Tibial artery (tissue), 4 donors: ENCODE measurements at regions not wholly inside any gene's neighbourhood (a gene's known extent, or its start where the extent isn't known, plus 50 kb on each side); places are given as distances from the start of the nearest gene placed in this dataset.

Experiments used
- DNase-seq, 2 donors: peaks; one replicate each; pipeline ENCODE4 v3.0.0-alpha.2; 2019
- H3K27ac ChIP-seq, 2 donors: fragments of 200-600 bp; sonication (generic) in 1 of 2; 1 replicate in 1 of 2; 2 replicates in 1 of 2; pipeline ENCODE4 v1.5.1; 2018 to 2019; ENCODE audit warnings: mild to moderate bottlenecking in 1 of 2
- H3K27me3 ChIP-seq, 2 donors: fragments of 200-600 bp; sonication (generic) in 1 of 2; one replicate each; pipeline versions ENCODE4 v1.5.1 to v1.6.0; 2016 to 2019
- H3K36me3 ChIP-seq, 3 donors: fragments of 200-600 bp; sonication (generic) in 2 of 3; one replicate each; pipeline ENCODE4 v1.5.1; 2016 to 2019; ENCODE audit warnings: mild to moderate bottlenecking in 2 of 3
- H3K4me1 ChIP-seq, 4 donors: fragments of 200-600 bp; sonication (generic) in 2 of 4; 1 replicate in 3 of 4; 2 replicates in 1 of 4; pipeline ENCODE4 v1.5.1; 2016 to 2019
- H3K4me3 ChIP-seq, 2 donors: fragments of 200-600 bp; sonication (generic) in 1 of 2; 1 replicate in 1 of 2; 2 replicates in 1 of 2; pipeline ENCODE4 v1.5.1; 2018 to 2019; ENCODE audit warnings: mild to moderate bottlenecking in 2 of 2
- H3K9me3 ChIP-seq, 3 donors: fragments of 200-600 bp; sonication (generic) in 1 of 3; one replicate each; pipeline ENCODE4 v1.5.1; 2016 to 2019
- intact Hi-C: fragments of 100-400 bp; cut with DNase I; formaldehyde crosslinking; loops from one replicate; pipeline ENCODE4 v1.15.0; 2023; ENCODE audit warnings: low total_unique reads
- TF ChIP-seq, protein P1 (sequence below), 2 experiments: fragments of 200-600 bp in 1 of 2; fragments of 450-650 bp in 1 of 2; IDR thresholded peaks; one replicate each; pipeline ENCODE4 v1.5.1; 2017 to 2019; ENCODE audit warnings: antibody characterized with exemption in 2 of 2, mild to moderate bottlenecking in 1 of 2, moderate library complexity in 1 of 2

DNA sequence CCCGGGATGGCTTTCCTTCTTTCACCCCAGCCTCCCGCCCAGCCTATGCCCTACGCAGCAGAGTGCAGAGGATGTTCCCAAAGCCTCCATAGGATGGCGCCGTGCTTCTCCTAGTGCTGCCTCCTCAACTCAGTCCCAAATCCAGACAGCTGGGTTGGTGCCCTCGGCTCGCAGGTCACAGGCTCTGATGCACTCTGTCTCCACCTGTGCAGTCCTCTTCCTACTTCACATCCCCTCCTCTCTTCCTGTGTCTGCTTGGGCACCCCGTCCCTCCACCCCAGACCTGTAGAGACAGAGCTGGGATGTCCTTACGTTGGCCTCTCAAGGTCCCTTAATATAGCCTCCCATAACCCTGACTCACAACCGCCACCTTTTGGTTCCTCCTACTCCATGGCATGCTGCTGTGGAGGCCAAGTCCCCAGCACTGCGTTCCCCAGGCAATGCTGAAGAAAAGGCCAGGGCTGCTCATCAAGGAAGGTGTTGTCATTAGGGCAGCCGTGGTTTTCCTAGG lies 314.4 kb downstream of the GADD45G start:
- intact Hi-C loops: no loop called here

GRCh38 chr9:89920131-89920530 lies 315.3 kb downstream of the GADD45G start:
- TF ChIP-seq, protein P1, sequence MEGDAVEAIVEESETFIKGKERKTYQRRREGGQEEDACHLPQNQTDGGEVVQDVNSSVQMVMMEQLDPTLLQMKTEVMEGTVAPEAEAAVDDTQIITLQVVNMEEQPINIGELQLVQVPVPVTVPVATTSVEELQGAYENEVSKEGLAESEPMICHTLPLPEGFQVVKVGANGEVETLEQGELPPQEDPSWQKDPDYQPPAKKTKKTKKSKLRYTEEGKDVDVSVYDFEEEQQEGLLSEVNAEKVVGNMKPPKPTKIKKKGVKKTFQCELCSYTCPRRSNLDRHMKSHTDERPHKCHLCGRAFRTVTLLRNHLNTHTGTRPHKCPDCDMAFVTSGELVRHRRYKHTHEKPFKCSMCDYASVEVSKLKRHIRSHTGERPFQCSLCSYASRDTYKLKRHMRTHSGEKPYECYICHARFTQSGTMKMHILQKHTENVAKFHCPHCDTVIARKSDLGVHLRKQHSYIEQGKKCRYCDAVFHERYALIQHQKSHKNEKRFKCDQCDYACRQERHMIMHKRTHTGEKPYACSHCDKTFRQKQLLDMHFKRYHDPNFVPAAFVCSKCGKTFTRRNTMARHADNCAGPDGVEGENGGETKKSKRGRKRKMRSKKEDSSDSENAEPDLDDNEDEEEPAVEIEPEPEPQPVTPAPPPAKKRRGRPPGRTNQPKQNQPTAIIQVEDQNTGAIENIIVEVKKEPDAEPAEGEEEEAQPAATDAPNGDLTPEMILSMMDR (IDR thresholded peaks at IDR 0.05): no peak
- intact Hi-C loops: no loop called here

More for the DNA sequence above, 314.4 kb downstream of the GADD45G start:
- H3K9me3 ChIP-seq: no peaks in the 10 kb centered on the region
- no peaks in the 10 kb centered on the region for H3K4me1 ChIP-seq
- H3K36me3 ChIP-seq: no peaks in the 10 kb centered on the region
- peaks cover 0 to 3% of the 10 kb centered on the region in 2 donors for H3K27me3 ChIP-seq
- DNase-seq: no peak
- TF ChIP-seq, protein P1 (IDR thresholded peaks at IDR 0.05): peak; percentile 11 to 14
- H3K27ac ChIP-seq: no peak overlapping the region
- no peak overlapping the region for H3K4me3 ChIP-seq

DNA sequence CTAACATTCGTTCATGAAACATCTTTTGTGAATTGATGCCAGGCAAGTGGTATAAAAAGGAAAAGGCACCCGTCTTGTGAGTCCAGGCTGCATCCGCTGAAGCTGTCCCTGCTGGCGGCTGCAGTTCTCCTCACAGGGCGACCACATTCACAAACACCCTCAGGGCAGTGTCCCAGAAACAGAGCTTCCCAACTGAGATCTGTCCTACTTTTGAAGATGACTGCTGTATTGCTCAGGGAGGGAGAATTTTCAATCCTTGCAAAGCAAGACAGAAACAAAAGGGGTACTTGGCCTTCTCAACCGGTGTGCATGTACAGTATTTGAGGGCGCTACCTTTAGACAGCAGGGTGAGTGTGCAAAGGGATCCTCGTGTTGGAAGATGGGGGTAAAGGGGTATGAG lies 316.1 kb downstream of the GADD45G start:
- intact Hi-C loops: no loop called here
- H3K36me3 ChIP-seq: no peaks in the 10 kb centered on the region
- H3K27me3 ChIP-seq: peaks cover 0 to 3% of the 10 kb centered on the region in 2 donors
- H3K4me3 ChIP-seq: no peak overlapping the region
- no peak overlapping the region for H3K27ac ChIP-seq
- no peak for DNase-seq
- H3K9me3 ChIP-seq: no peaks in the 10 kb centered on the region
- H3K4me1 ChIP-seq: peaks cover 0 to under 1% (median 0%) of the 10 kb centered on the region in 4 donors
- TF ChIP-seq, protein P1 (IDR thresholded peaks at IDR 0.05): no peak

More at GRCh38 chr9:89920131-89920530, 315.3 kb downstream of the GADD45G start:
- Histone ChIP-seq H3K4me3 (no peak overlapping the region), H3K4me1 (no peaks in the 10 kb centered on the region), H3K27me3 (peaks cover 0 to 3% of the 10 kb centered on the region in 2 donors), H3K36me3 (no peaks in the 10 kb centered on the region), H3K9me3 (no peaks in the 10 kb centered on the region), H3K27ac (no peak overlapping the region)
- no peak for DNase-seq

DNA sequence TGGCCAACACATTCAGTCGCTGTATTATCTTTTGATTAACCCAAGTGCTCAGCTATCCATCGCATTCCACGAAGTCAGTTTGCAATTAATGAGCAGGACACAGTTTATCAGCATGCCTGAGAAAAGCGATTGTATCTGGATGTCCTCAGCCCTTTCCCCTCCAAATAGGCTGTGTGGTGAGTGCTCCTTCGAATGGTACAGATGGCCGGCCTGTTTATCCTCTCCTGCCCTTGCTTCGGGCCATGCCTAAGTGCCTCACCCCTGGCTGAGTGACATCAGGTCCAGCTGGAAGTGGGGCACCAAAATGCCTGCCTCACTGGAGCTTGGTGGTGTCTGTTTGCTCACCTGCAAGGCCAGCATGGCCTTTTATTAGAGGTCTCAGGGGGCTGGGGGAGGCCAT lies 317.3 kb downstream of the GADD45G start:
- H3K27ac ChIP-seq: no peak overlapping the region
- H3K4me3 ChIP-seq: no peak overlapping the region
- no peak for DNase-seq
- H3K36me3 ChIP-seq: no peaks in the 10 kb centered on the region
- intact Hi-C loops: no loop called here
- H3K9me3 ChIP-seq: no peaks in the 10 kb centered on the region
- H3K27me3 ChIP-seq: peaks cover 0 to 3% of the 10 kb centered on the region in 2 donors
- peaks cover 0 to 11% (median 8%) of the 10 kb centered on the region in 4 donors for H3K4me1 ChIP-seq
- TF ChIP-seq, protein P1 (IDR thresholded peaks at IDR 0.05): no peak

GRCh38 chr9:89923174-89923573 lies 318.4 kb downstream of the GADD45G start:
- H3K36me3 ChIP-seq: no peaks in the 10 kb centered on the region
- TF ChIP-seq, protein P1 (IDR thresholded peaks at IDR 0.05): no peak
- H3K4me1 ChIP-seq: peaks cover 0 to 16% (median 11%) of the 10 kb centered on the region in 4 donors
- DNase-seq: no peak
- intact Hi-C loops: no loop called here
- H3K4me3 ChIP-seq: no peak overlapping the region
- no peaks in the 10 kb centered on the region for H3K9me3 ChIP-seq
- no peak overlapping the region for H3K27ac ChIP-seq
- H3K27me3 ChIP-seq: peaks cover 0 to 3% of the 10 kb centered on the region in 2 donors
